ENCODE measurements at regions not wholly inside any gene's neighbourhood (a gene's known extent, or its start where the extent isn't known, plus 50 kb on each side); places are given as distances from the start of the nearest gene placed in this dataset.

DNA sequence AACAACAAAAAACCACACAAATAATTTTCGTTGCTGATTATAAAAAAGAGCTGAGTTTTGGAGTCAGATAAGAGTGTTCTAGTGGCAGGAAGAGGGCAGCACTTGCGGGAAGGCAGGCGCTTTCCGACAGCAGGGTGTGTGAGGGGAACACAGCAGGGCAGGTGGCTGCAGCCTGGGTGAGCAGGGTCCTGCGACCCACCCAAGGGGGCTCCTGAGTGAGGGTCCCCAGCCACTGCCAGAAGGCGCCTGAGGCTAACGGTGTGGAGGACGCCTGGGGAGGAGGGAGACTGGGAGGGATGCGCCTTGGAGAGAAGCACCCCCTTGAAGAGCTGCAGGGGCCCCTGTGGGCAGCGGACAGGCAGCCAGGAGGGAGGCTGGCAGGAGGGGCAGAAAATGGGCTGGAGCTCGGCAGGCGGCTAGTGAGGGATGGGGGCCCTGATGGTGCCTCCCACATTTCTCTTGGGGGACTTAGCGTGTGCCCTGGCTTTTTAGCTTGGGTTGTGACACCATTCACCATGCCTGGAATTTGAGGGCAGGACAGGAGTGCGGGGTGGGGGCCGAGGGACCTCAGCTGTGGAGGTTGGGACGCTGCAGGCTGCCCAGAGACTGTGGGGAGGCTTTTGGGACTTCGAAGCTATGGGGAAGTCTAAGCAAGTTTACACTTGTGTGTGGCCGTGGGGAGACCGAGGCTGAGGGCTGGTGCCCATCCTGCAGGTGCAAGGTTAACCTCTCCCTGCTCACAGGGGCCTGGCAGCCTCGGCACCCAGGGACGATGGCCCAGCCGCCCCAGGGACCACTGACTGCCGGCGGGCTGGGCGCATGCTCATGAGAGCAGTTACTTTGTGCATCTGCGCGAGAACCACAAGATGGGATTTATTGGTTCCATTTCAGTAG is 111.4 kb downstream of the SIK1 start:
- Histone ChIP-seq H3K27me3 (no peaks in the 10 kb centered on the region), H3K27ac (no peak overlapping the region), H3K9me3 (no peaks in the 10 kb centered on the region), H3K4me1 (peaks cover 0 to 8% (median 4%) of the 10 kb centered on the region in 4 donors), H3K4me3 (no peak overlapping the region), H3K36me3 (no peaks in the 10 kb centered on the region)
- DNase-seq (peak in 2 of 3 donors; percentile 19 to 48), ATAC-seq (no peak)
- intact Hi-C loops (cut with DNase I) = no loop called here
- no peak for TF ChIP-seq CTCF (IDR thresholded peaks at IDR 0.05)
- no peak for TF ChIP-seq POLR2A (IDR thresholded peaks at IDR 0.05)
- 56% methylated on average over 7 of the region's 27 CpGs for WGBS (ENCODE audit: insufficient coverage, low coverage, low lambda C conversion rate, missing lambda C conversion rate)

- no peak for TF ChIP-seq POLR2A (IDR thresholded peaks at IDR 0.05)
- no peak for TF ChIP-seq CTCF (IDR thresholded peaks at IDR 0.05)
- intact Hi-C loops (cut with DNase I) = no loop called here
- Histone ChIP-seq H3K36me3 (no peaks in the 10 kb centered on the region), H3K4me1 (peaks cover 0 to 8% (median 4%) of the 10 kb centered on the region in 4 donors), H3K27me3 (no peaks in the 10 kb centered on the region), H3K27ac (no peak overlapping the region), H3K9me3 (no peaks in the 10 kb centered on the region), H3K4me3 (no peak overlapping the region)
- WGBS (ENCODE audit: insufficient coverage, low coverage, low lambda C conversion rate, missing lambda C conversion rate) = 88% methylated on average over 5 of the region's 9 CpGs
- ATAC-seq = no peak
- peak in 1 of 3 donors; percentile 15 for DNase-seq
These were observed 113.0 kb downstream of the SIK1 start for GRCh38 chr21:43313939-43314405.

DNA sequence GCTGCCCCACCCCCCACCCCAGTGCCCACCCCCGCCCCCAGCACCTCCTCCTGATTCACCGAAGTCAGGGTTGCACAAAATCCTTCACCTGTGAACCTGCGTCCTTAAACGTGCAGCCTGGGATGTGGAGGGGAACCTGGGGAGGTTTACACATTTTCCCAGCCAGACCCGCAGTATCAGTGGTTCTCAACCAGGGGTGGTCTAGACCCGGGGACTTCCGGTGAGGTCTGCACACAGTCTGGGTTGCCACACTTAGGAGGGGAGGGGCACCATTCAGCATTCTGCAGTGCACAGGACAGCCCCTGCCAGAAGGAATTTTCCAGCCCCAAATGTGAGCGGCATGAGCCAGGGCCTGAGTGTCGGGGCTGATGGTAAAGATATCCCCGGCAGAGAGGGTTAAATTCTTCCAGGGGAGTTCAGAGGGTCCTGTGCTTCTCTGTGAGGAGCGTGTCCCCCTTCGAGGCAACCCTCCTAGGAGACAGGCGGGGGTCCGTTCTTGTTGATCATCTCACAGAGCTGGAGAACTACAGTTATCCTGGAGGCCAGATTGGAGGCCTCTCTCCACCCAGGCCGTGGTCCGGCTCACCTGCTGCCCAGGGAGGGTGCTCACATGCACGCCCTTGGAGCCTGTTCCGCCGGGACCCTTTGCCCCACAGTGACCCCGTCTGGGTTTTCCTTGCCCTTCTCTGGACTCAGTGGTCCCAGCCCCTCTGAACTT is 113.6 kb downstream of the SIK1 start:
- Histone ChIP-seq H3K9me3 (no peaks in the 10 kb centered on the region), H3K27ac (no peak overlapping the region), H3K36me3 (no peaks in the 10 kb centered on the region), H3K27me3 (no peaks in the 10 kb centered on the region), H3K4me3 (no peak overlapping the region), H3K4me1 (peaks cover 0 to 8% (median 4%) of the 10 kb centered on the region in 4 donors)
- peak in 2 of 3 donors; percentile 13 to 54 for DNase-seq
- ATAC-seq = no peak
- intact Hi-C loops (cut with DNase I) = no loop called here
- TF ChIP-seq POLR2A (IDR thresholded peaks at IDR 0.05) = no peak
- TF ChIP-seq CTCF (IDR thresholded peaks at IDR 0.05) = no peak
- 72% methylated on average over 7 of the region's 20 CpGs for WGBS (ENCODE audit: insufficient coverage, low coverage, low lambda C conversion rate, missing lambda C conversion rate)

DNA sequence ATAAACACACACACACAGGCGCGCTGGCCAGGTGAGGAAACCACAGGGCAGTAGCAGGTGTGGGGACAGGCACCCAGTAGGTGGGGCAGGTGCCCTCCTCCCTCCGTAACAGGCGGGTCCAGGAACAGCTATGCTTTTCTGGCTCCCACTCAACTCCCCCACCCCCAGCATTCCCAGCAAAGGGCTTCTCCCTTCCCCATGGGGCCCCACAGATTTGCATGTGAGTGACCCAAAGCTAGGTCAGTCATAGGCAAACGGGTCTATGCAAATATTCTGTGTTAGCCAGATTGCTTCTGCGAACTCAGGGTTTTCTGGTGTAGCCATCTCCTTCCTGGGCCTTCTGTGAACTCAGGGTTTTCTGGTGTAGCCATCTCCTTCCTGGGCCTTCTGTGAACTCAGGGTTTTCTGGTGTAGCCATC is 114.2 kb downstream of the SIK1 start:
- Histone ChIP-seq H3K4me1 (peaks cover 0 to 8% (median 4%) of the 10 kb centered on the region in 4 donors), H3K36me3 (no peaks in the 10 kb centered on the region), H3K4me3 (no peak overlapping the region), H3K27me3 (no peaks in the 10 kb centered on the region), H3K9me3 (no peaks in the 10 kb centered on the region), H3K27ac (no peak overlapping the region)
- TF ChIP-seq POLR2A (IDR thresholded peaks at IDR 0.05) = no peak
- DNase-seq (peak in 2 of 3 donors; percentile 16 to 43), ATAC-seq (no peak)
- intact Hi-C loops (cut with DNase I) = no loop called here
- WGBS (ENCODE audit: insufficient coverage, low coverage, low lambda C conversion rate, missing lambda C conversion rate) = 72% methylated on average over 4 of the region's 6 CpGs

DNA sequence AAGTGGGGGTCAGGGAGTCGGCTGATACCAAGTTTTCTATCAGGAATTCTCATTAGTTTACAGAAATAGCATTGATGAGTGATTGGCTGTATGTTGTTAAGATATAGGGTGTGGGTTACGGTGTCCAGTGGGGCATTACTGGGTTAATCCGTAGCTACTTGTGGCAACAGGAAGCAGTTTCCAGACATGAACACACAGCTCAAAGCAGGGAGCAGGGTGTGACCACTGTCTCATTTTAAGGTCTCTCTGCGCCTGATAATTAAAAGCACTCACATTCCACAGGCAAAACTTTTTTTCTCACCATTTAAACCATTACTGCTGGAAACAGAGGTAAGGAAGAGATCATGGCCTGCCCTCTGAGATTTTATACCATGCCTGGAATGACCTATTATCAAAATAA is 114.9 kb downstream of the SIK1 start:
- Histone ChIP-seq H3K4me3 (no peak overlapping the region), H3K27ac (no peak overlapping the region), H3K36me3 (no peaks in the 10 kb centered on the region), H3K9me3 (no peaks in the 10 kb centered on the region), H3K4me1 (peaks cover 0 to 8% (median 4%) of the 10 kb centered on the region in 4 donors), H3K27me3 (no peaks in the 10 kb centered on the region)
- ATAC-seq = no peak
- intact Hi-C loops (cut with DNase I) = no loop called here
- TF ChIP-seq CTCF (IDR thresholded peaks at IDR 0.05) (no peak), POLR2A (IDR thresholded peaks at IDR 0.05) (no peak)
- no peak for DNase-seq
- 69% methylated on average over 4 of the region's 4 CpGs for WGBS (ENCODE audit: insufficient coverage, low coverage, low lambda C conversion rate, missing lambda C conversion rate)
